Retinal pigment epithelial cell (primary cell): ENCODE measurements at regions not wholly inside any gene's neighbourhood (a gene's known extent, or its start where the extent isn't known, plus 50 kb on each side); places are given as distances from the start of the nearest gene placed in this dataset.

ENCODE experiments used
- DNase-seq: peaks from one replicate; pipeline ENCODE4 v3.0.0-alpha.2; 2010; ENCODE audit warnings: low read depth
- H3K4me3 ChIP-seq: 2 replicates; pipeline ENCODE4 v1.5.1; 2011; ENCODE audit warnings: mild to moderate bottlenecking, low read length, control low read depth, moderate library complexity
- CTCF ChIP-seq: conservative IDR thresholded peaks from 2 replicates; pipeline ENCODE4 v1.5.1; 2011; ENCODE audit warnings: low read depth, low read length, control low read depth, inconsistent platforms

DNA sequence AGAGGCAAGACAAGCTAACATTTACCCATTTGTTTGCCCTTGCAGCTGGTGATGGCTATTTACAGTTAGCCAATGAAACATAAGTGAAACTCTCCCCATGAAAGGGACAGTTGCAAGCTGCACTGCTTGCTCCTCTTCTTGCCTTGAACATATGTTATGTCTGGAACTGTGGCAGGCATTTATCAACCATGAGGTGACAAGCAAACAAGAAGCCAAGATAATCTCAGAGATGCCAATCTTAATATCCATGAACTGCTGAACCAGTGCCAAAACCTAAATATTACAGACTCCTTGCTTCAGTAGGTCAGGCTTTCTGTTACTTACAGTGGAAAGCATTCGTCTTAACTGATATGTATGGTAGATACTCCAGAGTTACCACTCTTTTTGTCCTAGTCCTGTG lies 133.4 kb downstream of the ACTBL2 start:
- DNase-seq: no peak
- no peak for TF ChIP-seq CTCF

DNA sequence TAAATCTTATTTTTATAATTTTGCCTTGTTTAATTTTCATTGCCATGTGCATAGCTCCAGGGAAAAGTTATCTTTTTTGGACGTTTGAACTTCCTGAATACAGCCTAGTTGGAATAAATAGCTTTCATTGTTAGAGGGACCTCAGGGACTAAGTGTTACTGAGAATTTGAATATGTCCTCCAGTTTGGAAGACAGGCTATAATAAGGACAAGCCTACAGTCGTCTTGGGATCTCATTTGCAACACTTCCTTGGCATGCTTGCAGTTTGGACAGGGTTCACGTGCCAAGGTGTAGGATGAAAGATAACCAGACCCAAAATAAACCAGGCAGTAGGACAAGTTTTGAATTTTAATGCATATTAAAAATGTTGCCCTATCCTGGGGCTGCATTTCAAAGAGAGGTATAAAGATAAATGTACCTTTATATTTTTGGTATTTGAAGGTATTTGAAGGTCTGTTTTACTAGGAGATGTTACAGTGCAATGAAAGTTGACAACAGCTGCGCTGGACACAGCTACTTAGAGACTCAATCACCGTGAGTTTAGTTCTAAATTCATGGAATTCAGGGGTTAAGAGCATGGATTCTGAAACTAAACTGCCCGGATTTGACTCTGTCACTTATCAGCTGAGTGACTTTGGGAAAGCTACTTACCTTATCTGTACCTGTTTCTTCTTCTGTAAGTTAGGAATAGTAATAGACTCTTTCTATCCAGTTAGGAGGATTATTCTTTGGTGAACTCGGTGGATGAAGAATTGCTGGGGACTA lies 134.1 kb downstream of the ACTBL2 start:
- TF ChIP-seq CTCF: no peak
- no peak for DNase-seq
- H3K4me3 ChIP-seq: no peak overlapping the region

More for the DNA sequence above, 133.4 kb downstream of the ACTBL2 start:
- no peak overlapping the region for H3K4me3 ChIP-seq

GRCh38 chr5:57346328-57346727 lies 136.3 kb downstream of the ACTBL2 start:
- no peak overlapping the region for H3K4me3 ChIP-seq
- DNase-seq: no peak
- no peak for TF ChIP-seq CTCF

GRCh38 chr5:57341380-57341979 lies 141.1 kb downstream of the ACTBL2 start:
- TF ChIP-seq CTCF: no peak
- no peak for DNase-seq

GRCh38 chr5:57340681-57341080 lies 141.9 kb downstream of the ACTBL2 start:
- no peak for DNase-seq
- no peak for TF ChIP-seq CTCF
- no peak overlapping the region for H3K4me3 ChIP-seq

More at GRCh38 chr5:57341380-57341979, 141.1 kb downstream of the ACTBL2 start:
- no peak overlapping the region for H3K4me3 ChIP-seq

DNA sequence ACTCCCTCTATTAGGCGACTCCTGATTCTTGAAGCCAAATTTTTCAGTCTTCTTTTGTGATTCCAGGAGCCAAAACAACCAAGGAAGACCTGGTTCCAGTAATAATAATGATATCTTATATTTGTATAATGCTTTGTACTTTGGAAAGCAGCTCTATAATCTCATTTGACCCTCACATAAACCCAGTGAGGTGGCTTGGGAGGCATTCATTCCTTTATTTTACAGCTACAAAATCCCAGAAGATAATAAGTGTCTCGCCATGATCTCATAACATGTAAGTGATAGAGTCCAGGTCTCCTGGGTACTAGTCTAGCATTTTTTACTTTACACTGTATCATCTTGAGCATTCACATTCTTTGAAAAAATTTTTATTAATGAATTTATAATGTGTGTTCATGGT lies 143.1 kb downstream of the ACTBL2 start:
- no peak for DNase-seq
- no peak for TF ChIP-seq CTCF
- no peak overlapping the region for H3K4me3 ChIP-seq

DNA sequence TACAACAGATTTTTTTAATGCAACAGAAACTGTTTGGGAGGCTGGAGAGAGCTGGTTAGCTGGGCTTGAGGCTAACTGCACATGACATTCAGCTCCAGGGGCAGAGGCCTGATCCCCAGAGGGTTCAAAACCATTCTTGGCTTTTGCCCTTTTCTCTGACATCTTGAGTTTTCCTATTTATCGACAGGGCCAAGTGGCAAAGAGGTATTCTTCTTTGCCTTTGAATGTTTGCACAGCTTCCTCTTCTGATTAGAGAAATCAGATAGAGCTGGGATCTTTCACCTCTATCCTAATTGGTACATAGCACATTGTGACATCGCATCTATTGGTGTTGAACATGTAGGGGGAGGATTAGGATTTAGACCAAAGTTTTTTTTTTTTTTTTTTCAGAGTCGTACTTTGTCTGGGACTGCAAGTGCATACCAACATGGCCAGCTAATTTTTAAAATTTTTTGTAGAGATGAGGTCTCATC lies 143.7 kb downstream of the ACTBL2 start:
- DNase-seq: no peak
- TF ChIP-seq CTCF: no peak
- H3K4me3 ChIP-seq: no peak overlapping the region
